HCEC 1CT (cell line): ENCODE measurements at regions not wholly inside any gene's neighbourhood (a gene's known extent, or its start where the extent isn't known, plus 50 kb on each side); places are given as distances from the start of the nearest gene placed in this dataset.

Source experiments
- DNase-seq: peaks from one replicate; pipeline ENCODE4 v3.0.0-alpha.2; 2017

- DNase-seq, result no peak
Measured at GRCh38 chr11:10387206-10388083, 67.6 kb upstream of the AMPD3 start.

- no peak for DNase-seq
Measured at GRCh38 chr11:10388101-10388500, 67.0 kb upstream of the AMPD3 start.

GRCh38 chr11:10388574-10388973 lies 66.5 kb upstream of the AMPD3 start:
- DNase-seq, result no peak

- no peak for DNase-seq
Measured at GRCh38 chr11:10390375-10390774, 64.7 kb upstream of the AMPD3 start.

- DNase-seq, result peak; percentile 24
Measured at GRCh38 chr11:10392095-10393079, 62.7 kb upstream of the AMPD3 start.

GRCh38 chr11:10394229-10395101 lies 60.6 kb upstream of the AMPD3 start:
- peak; percentile 36 for DNase-seq

GRCh38 chr11:10395166-10395897 lies 59.7 kb upstream of the AMPD3 start:
- no peak for DNase-seq

- no peak for DNase-seq
Measured at GRCh38 chr11:10396771-10397170, 58.3 kb upstream of the AMPD3 start.

DNA sequence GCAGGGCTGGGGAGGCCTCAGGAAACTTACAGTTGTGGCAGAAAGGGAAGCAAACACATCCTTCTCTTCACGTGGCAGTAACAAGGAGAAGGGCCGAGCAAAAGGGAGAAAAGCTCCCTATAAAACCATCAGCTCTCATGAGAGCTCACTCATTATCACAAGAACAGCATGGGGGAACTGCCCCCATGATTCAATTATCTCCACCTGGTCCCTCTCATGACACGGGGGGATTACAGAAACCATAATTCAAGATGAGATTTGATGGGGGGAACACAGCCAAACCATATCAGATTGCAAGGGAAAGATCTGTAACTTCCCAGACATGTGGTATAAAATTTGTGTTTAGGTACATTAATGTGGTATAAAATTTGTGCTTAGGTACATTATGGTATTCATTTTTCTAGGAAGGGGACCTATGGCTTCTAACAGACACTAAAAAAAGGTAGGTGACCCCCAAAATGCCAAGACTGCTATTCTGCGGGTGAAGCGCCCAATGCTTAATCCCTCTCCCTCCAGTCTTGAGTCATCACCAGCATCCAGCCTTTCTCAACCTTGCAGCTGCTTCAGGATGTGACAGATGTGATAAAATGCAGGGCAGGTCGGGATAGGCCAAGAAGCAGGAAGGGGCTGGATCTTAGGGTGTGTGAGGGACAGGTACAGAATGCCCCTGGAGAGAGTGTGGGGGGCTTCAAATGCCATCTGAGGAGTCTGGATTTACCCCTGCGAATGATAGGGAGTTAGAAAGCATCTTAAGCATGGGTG lies 57.7 kb upstream of the AMPD3 start:
- DNase-seq, result peak; percentile 67

DNA sequence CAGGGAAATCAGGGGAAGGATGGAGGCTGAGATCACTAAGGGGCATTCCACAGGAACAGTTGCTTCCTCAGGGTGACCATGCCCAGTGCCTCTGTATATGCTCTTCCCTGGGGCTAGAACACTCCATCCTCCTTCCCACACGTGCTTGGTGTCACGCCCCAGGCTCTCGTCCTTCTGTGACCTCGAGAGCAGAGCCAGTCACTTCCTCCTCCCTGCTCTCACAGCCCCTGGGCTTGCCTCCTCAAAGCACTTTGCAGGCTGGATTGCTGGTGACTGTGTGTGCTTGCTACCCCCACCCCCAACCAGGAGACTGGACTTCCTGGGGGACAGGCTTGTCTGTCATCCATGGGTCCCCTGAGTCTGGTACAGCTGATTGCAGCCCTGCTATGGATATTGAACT lies 56.5 kb upstream of the AMPD3 start:
- no peak for DNase-seq

GRCh38 chr11:10400856-10401255 lies 54.2 kb upstream of the AMPD3 start:
- peak; percentile 58 for DNase-seq

GRCh38 chr11:10401256-10401655 lies 53.8 kb upstream of the AMPD3 start:
- no peak for DNase-seq

- no peak for DNase-seq
Measured at GRCh38 chr11:10401696-10402392, 53.2 kb upstream of the AMPD3 start.
